ENCODE measurements at regions not wholly inside any gene's neighbourhood (a gene's known extent, or its start where the extent isn't known, plus 50 kb on each side); places are given as distances from the start of the nearest gene placed in this dataset.

DNA sequence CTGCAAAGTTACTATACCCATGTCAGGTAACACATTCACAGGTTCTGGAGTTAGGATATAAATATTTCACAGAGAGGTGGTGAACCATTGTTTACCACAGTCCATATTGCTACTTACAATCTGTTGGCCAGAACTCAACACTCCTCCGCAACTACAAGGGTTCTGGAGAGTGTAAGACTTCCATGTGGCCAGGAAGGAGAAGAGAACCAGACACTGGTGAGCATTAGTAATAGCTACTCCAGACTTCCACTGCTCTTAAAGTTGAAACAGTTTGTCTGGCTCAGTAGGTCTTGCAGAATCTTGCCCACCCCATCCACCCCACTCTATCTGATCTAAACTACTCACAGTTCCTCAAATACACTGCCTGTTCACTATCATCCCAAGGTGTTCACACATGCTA is 369.6 kb downstream of the DUSP6 start:
- no peaks in the 10 kb centered on the region for H3K27me3 ChIP-seq (ENCODE audit: control insufficient read depth in 2 of 2, insufficient read depth in 2 of 2, low read length in 2 of 2)
- H3K4me3 ChIP-seq (replicated peaks in 1 of 3; ENCODE audit: low read depth in 2 of 3, low read length in 3 of 3) = no peak overlapping the region
- intact Hi-C loops (cut with micrococcal nuclease) = no loop called here
- no peak for DNase-seq
- Mint-ChIP-seq H3K27ac (no peak overlapping the region), H3K27me3 (ENCODE audit: low read depth in 3 of 3) (peaks cover 0 to 3% (median 2%) of the 10 kb centered on the region in 3 donors), H3K4me1 (no peaks in the 10 kb centered on the region), H3K4me3 (no peak overlapping the region), H3K36me3 (no peaks in the 10 kb centered on the region), H3K9me3 (peaks cover 0 to 1% (median 0%) of the 10 kb centered on the region in 7 donors)
- H3K4me2 ChIP-seq (replicated peaks; ENCODE audit: extremely low read depth, low read length, poor library complexity, severe bottlenecking) = no peak overlapping the region
- TF ChIP-seq, protein P1, sequence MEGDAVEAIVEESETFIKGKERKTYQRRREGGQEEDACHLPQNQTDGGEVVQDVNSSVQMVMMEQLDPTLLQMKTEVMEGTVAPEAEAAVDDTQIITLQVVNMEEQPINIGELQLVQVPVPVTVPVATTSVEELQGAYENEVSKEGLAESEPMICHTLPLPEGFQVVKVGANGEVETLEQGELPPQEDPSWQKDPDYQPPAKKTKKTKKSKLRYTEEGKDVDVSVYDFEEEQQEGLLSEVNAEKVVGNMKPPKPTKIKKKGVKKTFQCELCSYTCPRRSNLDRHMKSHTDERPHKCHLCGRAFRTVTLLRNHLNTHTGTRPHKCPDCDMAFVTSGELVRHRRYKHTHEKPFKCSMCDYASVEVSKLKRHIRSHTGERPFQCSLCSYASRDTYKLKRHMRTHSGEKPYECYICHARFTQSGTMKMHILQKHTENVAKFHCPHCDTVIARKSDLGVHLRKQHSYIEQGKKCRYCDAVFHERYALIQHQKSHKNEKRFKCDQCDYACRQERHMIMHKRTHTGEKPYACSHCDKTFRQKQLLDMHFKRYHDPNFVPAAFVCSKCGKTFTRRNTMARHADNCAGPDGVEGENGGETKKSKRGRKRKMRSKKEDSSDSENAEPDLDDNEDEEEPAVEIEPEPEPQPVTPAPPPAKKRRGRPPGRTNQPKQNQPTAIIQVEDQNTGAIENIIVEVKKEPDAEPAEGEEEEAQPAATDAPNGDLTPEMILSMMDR (IDR thresholded peaks at IDR 0.05) = no peak
- no CpG with 5 or more reads among the region's 1 CpG for WGBS (ENCODE audit: insufficient coverage)
- no peaks in the 10 kb centered on the region for H3K4me1 ChIP-seq (ENCODE audit: control insufficient read depth in 1 of 2, insufficient read depth in 2 of 2, low read length in 2 of 2)
- no peaks in the 10 kb centered on the region for H3K36me3 ChIP-seq (replicated peaks in 1 of 2; ENCODE audit: control insufficient read depth in 1 of 2, insufficient read depth in 2 of 2, low read length in 2 of 2)
- no peak overlapping the region for H2AFZ ChIP-seq (ENCODE audit: insufficient read depth, low read depth, low read length, poor library complexity, severe bottlenecking)
- H3K9ac ChIP-seq (ENCODE audit: insufficient read depth, low read length, poor library complexity, severe bottlenecking) = no peak overlapping the region
- no peaks in the 10 kb centered on the region for H3K79me2 ChIP-seq (ENCODE audit: insufficient read depth, low read length)
- no peaks in the 10 kb centered on the region for H3K9me3 ChIP-seq (replicated peaks in 1 of 2; ENCODE audit: control insufficient read depth in 1 of 2, insufficient read depth in 1 of 2, low read length in 2 of 2)
- no peaks in the 10 kb centered on the region for H4K20me1 ChIP-seq (ENCODE audit: insufficient read depth, low read length)
- no peak overlapping the region for H3K27ac ChIP-seq (ENCODE audit: low read depth in 1 of 2, low read length in 2 of 2)

DNA sequence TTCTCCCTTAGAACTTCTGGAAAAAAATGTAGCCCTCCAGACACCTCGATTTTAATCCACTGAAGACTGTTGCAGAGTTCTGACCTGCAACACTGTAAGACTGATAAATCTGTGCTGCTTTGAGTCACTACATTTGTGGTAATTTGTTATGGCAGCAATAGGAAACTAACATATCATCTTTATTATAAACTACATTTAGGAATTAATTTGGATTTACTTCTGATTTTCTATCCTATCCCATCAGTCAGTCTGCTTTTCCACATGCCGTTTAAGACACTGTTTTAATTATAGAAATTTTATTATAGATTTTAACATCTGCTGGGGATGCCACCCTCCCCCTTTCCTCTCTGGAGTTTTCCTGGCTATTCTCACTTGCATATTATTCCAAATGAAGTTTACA is 375.2 kb downstream of the DUSP6 start:
- H3K27me3 Mint-ChIP-seq (ENCODE audit: low read depth in 3 of 3) = no peaks in the 10 kb centered on the region
- no peaks in the 10 kb centered on the region for H3K36me3 Mint-ChIP-seq
- no peaks in the 10 kb centered on the region for H3K4me1 ChIP-seq (ENCODE audit: control insufficient read depth in 1 of 2, insufficient read depth in 2 of 2, low read length in 2 of 2)
- no peak overlapping the region for H3K4me2 ChIP-seq (replicated peaks; ENCODE audit: extremely low read depth, low read length, poor library complexity, severe bottlenecking)
- no peaks in the 10 kb centered on the region for H4K20me1 ChIP-seq (ENCODE audit: insufficient read depth, low read length)
- no peaks in the 10 kb centered on the region for H3K36me3 ChIP-seq (replicated peaks in 1 of 2; ENCODE audit: control insufficient read depth in 1 of 2, insufficient read depth in 2 of 2, low read length in 2 of 2)
- no peak overlapping the region for H3K27ac ChIP-seq (ENCODE audit: low read depth in 1 of 2, low read length in 2 of 2)
- intact Hi-C loops (cut with micrococcal nuclease) = no loop called here
- H3K4me3 Mint-ChIP-seq = no peak overlapping the region
- H3K9me3 Mint-ChIP-seq = peaks cover 0 to 3% (median 0%) of the 10 kb centered on the region in 7 donors
- no peaks in the 10 kb centered on the region for H3K27me3 ChIP-seq (ENCODE audit: control insufficient read depth in 2 of 2, insufficient read depth in 2 of 2, low read length in 2 of 2)
- no peak overlapping the region for H3K27ac Mint-ChIP-seq
- H2AFZ ChIP-seq (ENCODE audit: insufficient read depth, low read depth, low read length, poor library complexity, severe bottlenecking) = no peak overlapping the region
- WGBS (ENCODE audit: insufficient coverage) = no CpG with 5 or more reads among the region's 2 CpGs
- H3K4me3 ChIP-seq (replicated peaks in 1 of 3; ENCODE audit: low read depth in 2 of 3, low read length in 3 of 3) = no peak overlapping the region
- no peaks in the 10 kb centered on the region for H3K79me2 ChIP-seq (ENCODE audit: insufficient read depth, low read length)
- no peak for DNase-seq
- H3K9me3 ChIP-seq (replicated peaks in 1 of 2; ENCODE audit: control insufficient read depth in 1 of 2, insufficient read depth in 1 of 2, low read length in 2 of 2) = no peaks in the 10 kb centered on the region
- no peak overlapping the region for H3K9ac ChIP-seq (ENCODE audit: insufficient read depth, low read length, poor library complexity, severe bottlenecking)
- H3K4me1 Mint-ChIP-seq = no peaks in the 10 kb centered on the region
- TF ChIP-seq, protein P1 (IDR thresholded peaks at IDR 0.05) = no peak

Measured in CD14-positive monocyte (primary cell).